ENCODE measurements at regions not wholly inside any gene's neighbourhood (a gene's known extent, or its start where the extent isn't known, plus 50 kb on each side); places are given as distances from the start of the nearest gene placed in this dataset.

- TF ChIP-seq GATA2 (IDR thresholded peaks at IDR 0.05; ENCODE audit: low read depth, low read length), result no peak
- TF ChIP-seq GATA3 (IDR thresholded peaks at IDR 0.05; ENCODE audit: low read depth, low read length), result no peak
These were observed 144.6 kb downstream of the MN1 start for GRCh38 chr22:27656970-27657369.
